ENCODE measurements at regions not wholly inside any gene's neighbourhood (a gene's known extent, or its start where the extent isn't known, plus 50 kb on each side); places are given as distances from the start of the nearest gene placed in this dataset.
"Not testable (repeated sequence)": the region's sequence is repeated elsewhere in the genome, so short reads cannot be mapped to it uniquely, and the experiment has no call there.

DNA sequence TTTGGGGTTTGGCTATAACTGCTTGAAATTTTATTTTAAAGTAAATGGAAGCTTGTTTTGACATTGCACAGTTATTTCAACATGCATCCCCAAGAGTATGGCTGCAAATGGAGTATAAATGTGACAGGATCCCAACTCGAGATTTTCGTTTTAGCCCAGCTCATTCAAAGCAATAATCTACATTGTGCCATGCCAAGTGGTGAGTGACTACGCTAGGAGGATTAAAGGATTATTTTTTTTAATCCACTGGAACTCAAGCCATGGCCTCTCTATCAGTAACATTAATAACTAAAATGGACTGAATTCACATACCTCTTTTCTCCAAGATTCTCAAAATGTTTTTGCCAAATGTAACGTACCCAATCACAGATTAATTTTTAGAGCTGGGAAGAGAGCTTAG is 60.6 kb upstream of the AUTS2 start:
- DNase-seq (ENCODE audit: extremely low read depth in 1 of 2, low read depth in 1 of 2), result no peak

DNA sequence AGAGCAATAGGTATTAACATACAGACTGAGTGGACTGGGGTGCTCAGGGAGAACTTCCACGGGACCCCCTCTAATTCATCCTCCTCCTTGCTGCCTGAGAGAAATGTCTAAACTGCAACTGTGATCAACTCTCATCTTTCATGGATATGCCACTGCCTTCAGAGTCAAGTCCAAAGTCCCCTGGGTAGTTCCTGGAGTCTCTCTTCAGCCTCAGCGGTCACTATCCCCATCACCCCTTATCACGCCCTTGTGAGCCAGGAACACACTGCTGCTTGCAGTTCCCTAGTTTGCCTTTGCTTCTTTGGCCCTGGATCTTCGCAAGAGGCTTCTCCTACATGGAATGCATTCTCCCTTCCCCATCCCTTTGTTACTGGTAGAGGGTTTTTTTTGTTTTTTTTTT is 58.7 kb upstream of the AUTS2 start:
- DNase-seq (ENCODE audit: extremely low read depth in 1 of 2, low read depth in 1 of 2), result no peak

DNA sequence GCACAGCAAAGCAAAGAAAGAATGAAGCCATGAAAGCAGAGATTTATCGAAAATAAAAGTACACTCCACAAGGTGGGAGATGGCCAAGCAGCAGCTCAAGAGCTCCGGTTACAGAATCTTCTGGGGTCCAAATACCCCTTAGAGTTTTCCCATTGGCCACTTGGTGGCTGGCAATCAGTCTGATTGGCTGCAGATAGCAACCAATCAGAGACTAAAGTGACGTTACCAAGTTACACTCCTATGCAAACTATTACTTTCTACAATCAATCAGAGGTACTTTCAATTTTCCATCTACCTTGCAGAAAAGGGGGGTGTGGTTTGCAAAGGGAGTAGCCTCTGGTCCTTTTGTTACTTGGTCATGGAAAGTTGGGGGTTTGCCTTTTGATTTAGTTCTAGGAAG is 58.0 kb upstream of the AUTS2 start:
- DNase-seq (ENCODE audit: extremely low read depth in 1 of 2, low read depth in 1 of 2), result no peak

DNA sequence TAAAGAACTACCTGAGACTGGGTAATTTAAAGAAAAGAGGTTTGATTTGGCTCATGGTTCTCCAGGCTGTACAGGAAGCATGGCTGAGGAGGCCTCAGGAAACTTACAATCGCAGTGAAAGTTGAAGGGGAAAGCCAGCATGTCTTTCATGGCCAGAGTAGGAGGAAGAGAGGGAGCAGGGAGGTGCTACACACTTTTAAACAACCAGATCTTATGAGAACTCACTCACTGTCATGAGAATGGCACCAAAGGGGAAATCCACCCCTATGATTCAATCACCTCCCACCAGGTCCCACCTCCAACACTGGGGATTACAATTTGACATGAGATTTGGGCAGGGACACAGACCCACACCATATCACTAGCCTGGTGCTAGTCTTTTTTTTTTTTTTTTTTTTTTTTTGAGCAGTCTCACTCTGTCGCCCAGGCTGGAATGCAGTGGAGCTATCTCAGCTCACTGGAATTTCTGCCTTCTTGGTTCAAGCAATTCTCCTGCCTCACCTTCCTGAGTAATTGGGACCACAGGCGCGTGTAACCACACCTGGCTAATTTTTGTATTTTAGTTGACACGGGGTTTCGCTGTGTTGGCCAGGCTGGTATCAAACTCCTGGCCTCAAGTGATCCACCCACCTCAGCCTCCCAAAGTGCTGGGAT is 56.4 kb upstream of the AUTS2 start:
- DNase-seq (ENCODE audit: extremely low read depth in 1 of 2, low read depth in 1 of 2), result not testable (repeated sequence)

DNA sequence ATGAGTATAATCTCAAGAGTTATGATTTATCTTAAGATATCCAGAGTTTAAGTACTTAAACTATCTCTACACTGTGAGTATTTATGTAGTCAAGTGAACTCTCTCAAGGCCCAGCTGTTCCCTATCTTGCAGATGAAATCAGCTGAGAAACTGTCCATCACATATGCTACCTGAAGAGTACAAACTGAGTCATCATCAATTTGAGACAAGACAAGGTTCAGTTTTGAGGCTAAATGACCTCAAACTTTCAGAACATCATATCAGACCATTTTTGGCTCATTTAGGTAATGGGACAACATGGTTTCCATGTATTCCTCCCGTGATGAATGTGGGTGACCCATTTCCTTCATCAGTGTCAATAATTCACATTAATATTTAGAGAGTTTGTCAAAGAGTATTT is 53.1 kb upstream of the AUTS2 start:
- DNase-seq (ENCODE audit: extremely low read depth in 1 of 2, low read depth in 1 of 2), result no peak
